GM20000 (cell line): ENCODE measurements at regions not wholly inside any gene's neighbourhood (a gene's known extent, or its start where the extent isn't known, plus 50 kb on each side); places are given as distances from the start of the nearest gene placed in this dataset.

Experiments used
- DNase-seq: peaks from one replicate; pipeline ENCODE4 v3.0.0; 2012; ENCODE audit warnings: low spot score
- CTCF ChIP-seq: IDR thresholded peaks from 2 replicates; pipeline ENCODE4 v1.5.1; 2012; ENCODE audit warnings: mild to moderate bottlenecking, control low read depth; ENCODE audit errors: extremely low read depth, missing control alignments

DNA sequence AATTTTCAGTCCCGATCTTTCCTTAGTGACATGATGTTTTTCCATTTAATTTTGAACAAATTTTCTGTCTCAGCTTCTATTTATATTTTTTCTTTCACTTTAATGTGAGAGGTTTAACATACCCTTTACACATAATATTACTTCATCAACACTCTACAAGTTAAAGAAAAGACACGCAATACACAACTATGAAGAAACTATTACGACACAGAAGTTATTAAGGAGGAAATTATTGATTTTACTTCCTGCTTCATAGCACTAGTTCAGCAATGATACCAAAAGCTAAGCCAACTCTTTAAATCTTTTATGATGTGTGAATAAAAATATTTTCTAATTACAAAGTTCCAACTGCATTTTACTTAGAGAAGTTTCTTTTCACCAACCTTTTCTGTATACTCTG lies 432.3 kb upstream of the DAB2 start:
- no peak for TF ChIP-seq CTCF
- no peak for DNase-seq

DNA sequence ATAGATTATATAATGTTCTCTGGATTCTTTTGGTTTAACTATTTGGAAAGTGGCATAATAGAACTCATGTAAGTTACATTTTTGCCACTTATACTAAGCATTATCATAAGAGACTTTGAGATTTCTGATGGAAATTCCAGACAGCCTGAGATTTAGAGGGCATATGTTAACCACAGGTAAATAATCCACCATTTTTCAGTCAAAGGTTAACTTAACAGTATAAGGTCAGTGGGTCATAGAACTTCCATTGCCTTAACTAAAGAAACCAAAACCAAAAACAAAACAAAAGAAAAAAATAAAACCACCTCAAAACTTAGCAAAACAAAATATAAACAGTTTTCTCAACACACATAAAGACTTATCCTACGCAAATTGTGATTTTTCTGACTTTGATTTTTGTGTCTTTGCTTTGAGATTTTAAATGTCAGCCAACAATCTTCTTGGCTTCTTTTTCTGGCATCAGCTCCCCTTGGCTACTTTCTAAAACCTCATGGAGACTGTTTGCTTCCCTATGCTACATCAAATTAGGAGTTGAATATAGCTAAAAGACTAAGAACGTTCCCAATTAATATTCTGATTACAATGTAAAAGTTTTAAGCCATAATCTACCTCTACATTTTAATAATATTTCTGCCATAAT lies 430.1 kb upstream of the DAB2 start:
- no peak for TF ChIP-seq CTCF
- no peak for DNase-seq

- TF ChIP-seq CTCF, result no peak
- no peak for DNase-seq
These were observed 425.5 kb upstream of the DAB2 start for GRCh38 chr5:39850291-39850690.

GRCh38 chr5:39846144-39846543 lies 421.4 kb upstream of the DAB2 start:
- TF ChIP-seq CTCF, result no peak
- no peak for DNase-seq

- DNase-seq, result no peak
- no peak for TF ChIP-seq CTCF
These were observed 419.0 kb upstream of the DAB2 start for GRCh38 chr5:39843767-39844166.

GRCh38 chr5:39835371-39835770 lies 410.6 kb upstream of the DAB2 start:
- DNase-seq, result no peak
- TF ChIP-seq CTCF, result no peak

DNA sequence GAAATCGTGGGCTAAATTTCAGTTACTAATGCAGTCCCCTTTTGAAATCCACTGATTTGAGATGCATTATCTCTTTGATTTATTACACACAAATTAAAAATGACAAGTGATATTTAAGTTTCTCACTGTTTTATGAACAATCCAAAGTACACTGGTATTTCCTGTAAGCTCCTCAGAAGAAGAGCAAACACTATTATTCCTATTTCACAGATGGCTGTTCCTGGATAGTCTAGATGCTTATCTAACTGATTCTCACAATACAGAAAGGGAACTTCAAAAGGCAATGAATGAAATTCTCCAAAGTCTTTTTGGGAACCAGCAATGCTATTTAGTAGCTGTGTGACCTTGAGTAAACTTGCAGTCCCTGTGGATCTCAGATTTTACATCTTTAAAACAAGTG lies 404.7 kb upstream of the DAB2 start:
- DNase-seq, result no peak

More for the DNA sequence above, 404.7 kb upstream of the DAB2 start:
- TF ChIP-seq CTCF, result no peak
